ENCODE measurements at regions not wholly inside any gene's neighbourhood (a gene's known extent, or its start where the extent isn't known, plus 50 kb on each side); places are given as distances from the start of the nearest gene placed in this dataset.

DNA sequence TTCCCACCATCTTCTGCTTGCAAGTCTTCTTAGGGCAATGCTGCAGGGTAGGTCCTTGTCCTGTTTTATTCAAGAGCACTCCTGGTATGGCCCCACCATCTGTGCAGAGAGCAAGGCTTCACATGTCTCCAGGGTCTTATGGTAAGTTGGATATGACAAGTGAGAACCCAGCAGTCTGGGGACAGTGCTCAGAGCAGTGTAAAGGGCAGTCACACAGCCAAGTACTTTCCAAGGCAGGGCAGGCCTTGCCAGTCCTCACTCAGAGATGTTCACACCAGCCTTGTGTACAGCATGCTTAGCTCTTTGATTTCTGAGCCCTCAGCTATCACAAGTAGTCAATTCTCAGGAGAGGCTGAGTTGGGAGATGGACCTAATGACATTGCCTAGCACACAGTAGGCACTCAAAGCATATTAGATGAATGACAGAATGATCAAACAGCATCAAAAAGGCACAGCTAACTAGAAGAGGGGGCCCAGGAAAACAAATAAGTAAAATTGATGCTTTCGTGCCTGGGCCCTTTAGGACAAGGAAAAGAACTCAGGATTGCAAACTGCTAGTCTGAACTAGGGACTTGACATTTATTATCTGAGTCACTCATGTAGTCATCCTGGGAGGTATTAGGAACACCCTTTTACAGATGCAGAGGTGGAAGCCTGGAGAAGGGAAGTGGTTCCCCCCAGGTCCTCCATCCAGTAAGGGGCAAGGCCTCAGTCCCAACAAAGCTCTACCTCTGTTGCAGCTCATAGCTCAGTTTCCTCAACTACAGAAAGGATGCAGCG is 86.7 kb upstream of the CTAGE1 start:
- DNase-seq (ENCODE audit: low read depth) = no peak
- no peak overlapping the region for H3K4me3 ChIP-seq (ENCODE audit: low read depth, low read length)
- TF ChIP-seq POLR2A (IDR thresholded peaks at IDR 0.05; ENCODE audit: extremely low read depth, insufficient read length) = no peak
- no peak for TF ChIP-seq MYC (IDR thresholded peaks at IDR 0.05; ENCODE audit: low read depth, low read length)
- TF ChIP-seq MAX (IDR thresholded peaks at IDR 0.05; ENCODE audit: low read depth, low read length) = no peak
- no peak for TF ChIP-seq CTCF (IDR thresholded peaks at IDR 0.05; ENCODE audit: low read depth, low read length)

DNA sequence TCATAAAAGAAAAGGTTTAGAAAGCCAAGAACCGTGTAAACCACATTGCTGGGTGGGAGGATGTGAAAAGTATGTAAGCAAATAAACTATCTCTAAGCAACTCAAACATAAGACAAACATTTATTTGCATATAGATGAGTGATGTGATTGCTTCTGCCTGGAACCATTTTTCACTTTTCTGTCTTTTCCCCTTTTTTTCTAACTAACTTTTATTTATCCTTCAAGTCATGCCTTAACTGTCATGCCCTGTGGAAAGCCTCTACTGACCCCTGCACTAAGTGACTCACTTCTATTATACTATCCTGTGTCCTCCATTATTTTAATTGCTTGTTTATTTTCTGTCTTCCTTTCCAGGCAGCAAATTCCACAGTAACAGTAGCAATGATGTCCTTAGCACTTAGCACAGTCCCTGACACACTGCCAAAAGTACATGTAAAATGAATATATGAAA is 87.5 kb upstream of the CTAGE1 start:
- DNase-seq (ENCODE audit: low read depth) = no peak
- H3K4me3 ChIP-seq (ENCODE audit: low read depth, low read length) = no peak overlapping the region
- TF ChIP-seq MAX (IDR thresholded peaks at IDR 0.05; ENCODE audit: low read depth, low read length) (no peak), POLR2A (IDR thresholded peaks at IDR 0.05; ENCODE audit: extremely low read depth, insufficient read length) (no peak), MYC (IDR thresholded peaks at IDR 0.05; ENCODE audit: low read depth, low read length) (no peak), CTCF (IDR thresholded peaks at IDR 0.05; ENCODE audit: low read depth, low read length) (no peak)

DNA sequence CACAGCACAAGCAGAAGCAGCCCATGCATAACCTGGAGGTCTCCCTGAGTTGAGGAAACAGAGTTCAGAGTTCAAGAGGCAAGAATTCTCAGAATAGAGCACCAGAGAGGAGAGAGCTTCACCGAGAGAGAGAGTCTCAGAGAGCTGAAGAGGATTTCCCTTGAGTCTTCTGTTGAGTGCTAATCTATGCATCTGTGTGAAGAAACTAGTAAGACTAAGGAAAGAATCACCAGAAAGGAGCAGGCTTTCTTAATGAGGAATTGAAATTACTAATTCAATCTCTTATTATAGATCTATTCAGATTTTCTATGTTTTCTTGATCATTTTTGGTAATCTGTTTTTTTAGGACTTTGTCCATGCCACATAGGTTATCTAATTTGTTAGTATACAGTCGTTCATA is 89.3 kb upstream of the CTAGE1 start:
- TF ChIP-seq MAX (IDR thresholded peaks at IDR 0.05; ENCODE audit: low read depth, low read length) = no peak
- no peak for TF ChIP-seq MYC (IDR thresholded peaks at IDR 0.05; ENCODE audit: low read depth, low read length)
- no peak for TF ChIP-seq CTCF (IDR thresholded peaks at IDR 0.05; ENCODE audit: low read depth, low read length)
- TF ChIP-seq POLR2A (IDR thresholded peaks at IDR 0.05; ENCODE audit: extremely low read depth, insufficient read length) = no peak
- no peak for DNase-seq (ENCODE audit: low read depth)
- H3K4me3 ChIP-seq (ENCODE audit: low read depth, low read length) = no peak overlapping the region

DNA sequence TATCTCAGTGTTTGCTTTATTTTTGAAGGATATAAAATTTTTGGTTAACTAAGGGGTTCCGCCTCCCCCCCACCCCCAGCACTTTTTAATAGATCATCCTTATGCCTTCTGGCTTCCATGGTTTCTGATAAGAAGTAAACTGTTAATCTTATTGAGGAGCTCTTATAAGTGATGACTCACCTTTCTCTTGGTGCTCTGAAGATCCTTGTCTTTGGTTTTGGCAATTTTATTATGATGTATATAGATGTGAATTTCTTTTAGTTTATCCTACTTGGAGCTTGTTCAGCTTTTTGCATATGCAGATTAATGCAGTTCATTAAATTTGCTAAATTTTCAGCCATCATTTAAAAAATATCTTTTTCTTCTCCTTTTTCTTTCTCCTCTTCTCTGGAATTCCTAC is 91.7 kb upstream of the CTAGE1 start:
- no peak overlapping the region for H3K4me3 ChIP-seq (ENCODE audit: low read depth, low read length)
- no peak for DNase-seq (ENCODE audit: low read depth)
- TF ChIP-seq POLR2A (IDR thresholded peaks at IDR 0.05; ENCODE audit: extremely low read depth, insufficient read length) (no peak), MYC (IDR thresholded peaks at IDR 0.05; ENCODE audit: low read depth, low read length) (no peak), CTCF (IDR thresholded peaks at IDR 0.05; ENCODE audit: low read depth, low read length) (no peak), MAX (IDR thresholded peaks at IDR 0.05; ENCODE audit: low read depth, low read length) (no peak)

DNA sequence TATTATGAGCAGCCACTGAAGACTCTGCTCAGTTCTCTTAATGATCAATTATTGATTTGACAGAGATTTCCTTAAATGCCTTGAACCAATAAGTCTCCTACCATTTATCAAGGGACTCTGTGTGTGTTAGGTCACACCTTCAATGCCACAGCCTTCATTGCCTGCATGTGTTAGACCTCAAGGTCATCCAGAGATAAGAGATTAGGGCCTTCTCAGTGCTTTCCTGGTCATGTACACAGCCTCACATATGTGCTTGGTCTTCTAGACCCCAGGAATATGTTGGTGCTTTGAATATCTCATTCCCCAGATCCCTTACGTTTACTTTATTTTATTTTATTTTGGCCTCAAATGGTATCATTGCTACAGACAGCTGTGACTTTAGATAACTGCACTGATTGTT is 93.0 kb upstream of the CTAGE1 start:
- no peak for DNase-seq (ENCODE audit: low read depth)
- no peak overlapping the region for H3K4me3 ChIP-seq (ENCODE audit: low read depth, low read length)
- no peak for TF ChIP-seq MAX (IDR thresholded peaks at IDR 0.05; ENCODE audit: low read depth, low read length)

DNA sequence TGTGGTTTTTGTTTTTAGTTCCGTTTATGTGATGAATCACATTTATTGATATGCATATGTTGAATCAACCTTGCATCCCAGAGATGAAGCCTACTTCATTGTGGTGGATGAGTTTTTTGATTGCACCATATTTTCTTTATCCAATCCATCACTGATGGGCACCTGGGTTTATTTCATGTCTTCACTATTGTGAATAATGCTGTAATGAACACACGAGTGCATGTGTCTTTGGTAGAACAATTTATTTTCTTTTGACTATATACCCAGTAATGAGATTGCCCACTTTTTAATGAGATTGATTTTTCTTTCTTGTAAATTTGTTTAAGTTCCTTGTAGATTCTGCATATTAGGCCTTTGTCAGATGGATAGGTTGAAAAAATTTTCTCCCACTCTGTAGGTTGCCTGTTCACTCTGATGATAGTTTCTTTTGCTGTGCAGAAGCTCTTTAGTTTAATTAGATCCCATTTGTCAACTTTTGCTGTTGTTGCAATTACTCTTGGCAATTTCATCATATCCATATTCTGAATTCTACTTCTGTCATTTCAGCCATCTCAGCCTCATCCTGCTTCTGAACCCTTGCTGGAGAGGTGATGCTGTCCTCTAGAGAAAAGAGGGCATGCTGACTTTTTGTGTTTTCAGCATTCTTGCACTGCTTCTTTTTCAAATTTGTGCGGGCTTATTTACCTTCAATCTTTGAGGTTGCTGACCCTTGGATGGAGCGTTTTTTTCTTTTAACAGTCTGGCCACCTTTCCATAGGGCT is 96.2 kb upstream of the CTAGE1 start:
- TF ChIP-seq MAX (IDR thresholded peaks at IDR 0.05; ENCODE audit: low read depth, low read length) (no peak), POLR2A (IDR thresholded peaks at IDR 0.05; ENCODE audit: extremely low read depth, insufficient read length) (no peak), MYC (IDR thresholded peaks at IDR 0.05; ENCODE audit: low read depth, low read length) (no peak), CTCF (IDR thresholded peaks at IDR 0.05; ENCODE audit: low read depth, low read length) (no peak)
- no peak for DNase-seq (ENCODE audit: low read depth)

More for the DNA sequence above, 96.2 kb upstream of the CTAGE1 start:
- H3K4me3 ChIP-seq (ENCODE audit: low read depth, low read length) = no peak overlapping the region
